ENCODE measurements at regions not wholly inside any gene's neighbourhood (a gene's known extent, or its start where the extent isn't known, plus 50 kb on each side); places are given as distances from the start of the nearest gene placed in this dataset.

DNA sequence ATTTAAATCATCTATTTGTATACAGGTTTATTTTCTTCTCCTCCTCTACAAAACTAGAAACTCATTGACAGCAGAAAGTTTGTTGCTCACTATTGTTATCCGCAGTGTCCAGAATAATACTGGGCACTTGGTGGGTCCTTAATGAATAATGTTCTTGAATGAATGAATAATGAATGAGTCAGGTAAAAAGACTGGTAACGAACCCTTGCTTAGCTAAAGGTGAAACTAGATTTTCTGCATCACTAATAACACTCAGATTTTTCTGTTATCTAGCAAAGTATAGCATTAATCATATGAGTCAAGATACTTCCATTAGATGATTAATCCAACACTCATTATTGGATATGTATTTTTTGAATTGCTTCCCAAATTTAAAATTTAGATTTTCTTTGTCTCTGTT, 953.2 kb downstream of the SORCS3 start:
- H3K9ac ChIP-seq (replicated peaks in 1 of 4; ENCODE audit: extremely low read depth in 1 of 4, low read depth in 3 of 4, low read length in 3 of 4) = no peak overlapping the region
- no peak overlapping the region for H2BK12ac ChIP-seq (ENCODE audit: low read depth, low read length)
- ChIA-PET POLR2A (ENCODE audit: partially characterized antibody) (no interaction called here), CTCF (ENCODE audit: partially characterized antibody) (no interaction called here)
- H2BK5ac ChIP-seq (ENCODE audit: low read depth, low read length) = no peak overlapping the region
- no peak overlapping the region for H3K18ac ChIP-seq (ENCODE audit: extremely low read depth, low read length)
- no peak overlapping the region for H3K4me2 ChIP-seq (ENCODE audit: insufficient read depth in 1 of 2, low read depth in 2 of 2, low read length in 2 of 2)
- no peaks in the 10 kb centered on the region for H3K36me3 ChIP-seq (ENCODE audit: control insufficient read depth in 2 of 4, insufficient read depth in 4 of 4, low read length in 3 of 4)
- no peak overlapping the region for H2BK20ac ChIP-seq (ENCODE audit: low read length)
- DNase-seq (ENCODE audit: low read depth in 1 of 2, low spot score in 2 of 2) (no peak), FAIRE-seq (no peak)
- H4K5ac ChIP-seq (ENCODE audit: insufficient read length, low read depth, low read length) = no peak overlapping the region
- no peaks in the 10 kb centered on the region for H3K4me1 ChIP-seq (replicated peaks in 1 of 4; ENCODE audit: control insufficient read depth in 3 of 4, insufficient read depth in 4 of 4, low read length in 3 of 4)
- 94% methylated on average over 2 of the region's 2 CpGs; no CpG with 5 or more reads in 1 of the 2 experiments for WGBS, 2 experiments (ENCODE audit: extremely low coverage in 1 of 2, insufficient coverage in 1 of 2, insufficient read length in 1 of 2, insufficient replicate concordance in 2 of 2, low coverage in 1 of 2, low lambda C conversion rate in 2 of 2, missing lambda C conversion rate in 1 of 2)
- no peaks in the 10 kb centered on the region for H3K9me3 ChIP-seq (ENCODE audit: insufficient read depth in 2 of 2, low read depth in 1 of 2, low read length in 1 of 2)
- no peak overlapping the region for H2AFZ ChIP-seq (ENCODE audit: low read length)
- H3K23ac ChIP-seq (ENCODE audit: insufficient read length) = no peak overlapping the region
- no peak overlapping the region for H3K14ac ChIP-seq (ENCODE audit: insufficient read length)
- H4K91ac ChIP-seq (replicated peaks; ENCODE audit: insufficient read length, low read length) = no peak overlapping the region
- no peak overlapping the region for H4K8ac ChIP-seq (ENCODE audit: extremely low read depth, insufficient read depth, low read length)
- H2AK5ac ChIP-seq (ENCODE audit: low read depth, low read length) = no peak overlapping the region
- no peak overlapping the region for H2BK120ac ChIP-seq (replicated peaks; ENCODE audit: low read depth, low read length)
- H3K27me3 ChIP-seq (replicated peaks in 1 of 4; ENCODE audit: control insufficient read depth in 3 of 4, extremely low read depth in 1 of 4, insufficient read depth in 3 of 4, low read length in 3 of 4) = no peaks in the 10 kb centered on the region
- no peaks in the 10 kb centered on the region for H3K79me1 ChIP-seq (ENCODE audit: low read depth, low read length)
- no peak overlapping the region for H2BK15ac ChIP-seq (ENCODE audit: low read length)
- H3K23me2 ChIP-seq (ENCODE audit: low read depth, low read length) = no peaks in the 10 kb centered on the region
- H4K20me1 ChIP-seq (replicated peaks in 1 of 2; ENCODE audit: control insufficient read depth in 1 of 2, insufficient read depth in 2 of 2, low read length in 2 of 2) = no peaks in the 10 kb centered on the region
- H3K56ac ChIP-seq (replicated peaks; ENCODE audit: insufficient read length, low read depth, low read length) = no peak overlapping the region
- no peak overlapping the region for H3K4ac ChIP-seq (replicated peaks; ENCODE audit: insufficient read length, low read depth, low read length)
- no peaks in the 10 kb centered on the region for H3K79me2 ChIP-seq (ENCODE audit: control insufficient read depth in 1 of 2, insufficient read depth in 2 of 2, low read length in 2 of 2)
- no peak overlapping the region for H3K27ac ChIP-seq (ENCODE audit: low read depth, low read length)
- no peak for TF ChIP-seq POU5F1 (IDR thresholded peaks at IDR 0.05; ENCODE audit: low read depth, low read length)
- no peak for TF ChIP-seq HDAC6 (IDR thresholded peaks at IDR 0.05; ENCODE audit: low read depth, low read length)
- TF ChIP-seq SRF (IDR thresholded peaks at IDR 0.05; ENCODE audit: low read depth, low read length) = no peak
- TF ChIP-seq, protein P1, sequence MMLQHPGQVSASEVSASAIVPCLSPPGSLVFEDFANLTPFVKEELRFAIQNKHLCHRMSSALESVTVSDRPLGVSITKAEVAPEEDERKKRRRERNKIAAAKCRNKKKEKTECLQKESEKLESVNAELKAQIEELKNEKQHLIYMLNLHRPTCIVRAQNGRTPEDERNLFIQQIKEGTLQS (IDR thresholded peaks at IDR 0.05; ENCODE audit: insufficient read depth, low read depth, low read length) = no peak
- no peak for TF ChIP-seq ASH2L (IDR thresholded peaks at IDR 0.05; ENCODE audit: low read length)
- no peak for TF ChIP-seq SP2 (IDR thresholded peaks at IDR 0.05; ENCODE audit: low read length)
- no peak for TF ChIP-seq KDM4A (IDR thresholded peaks at IDR 0.05; ENCODE audit: low read depth, low read length, severe bottlenecking)
- TF ChIP-seq KDM5A (IDR thresholded peaks at IDR 0.05; ENCODE audit: low read length) = no peak
- TF ChIP-seq RNF2 (IDR thresholded peaks at IDR 0.05; ENCODE audit: borderline replicate concordance, low read depth, low read length, missing control alignments, poor library complexity, severe bottlenecking) = no peak
- TF ChIP-seq TBP (IDR thresholded peaks at IDR 0.05; ENCODE audit: low read depth, low read length) = no peak
- H3K4me3 ChIP-seq (ENCODE audit: extremely low read depth in 1 of 4, insufficient read depth in 2 of 4, low read depth in 3 of 4, low read length in 4 of 4) = no peak overlapping the region
